ENCODE measurements at regions not wholly inside any gene's neighbourhood (a gene's known extent, or its start where the extent isn't known, plus 50 kb on each side); places are given as distances from the start of the nearest gene placed in this dataset.
"Not testable (repeated sequence)": the region's sequence is repeated elsewhere in the genome, so short reads cannot be mapped to it uniquely, and the experiment has no call there.

DNA sequence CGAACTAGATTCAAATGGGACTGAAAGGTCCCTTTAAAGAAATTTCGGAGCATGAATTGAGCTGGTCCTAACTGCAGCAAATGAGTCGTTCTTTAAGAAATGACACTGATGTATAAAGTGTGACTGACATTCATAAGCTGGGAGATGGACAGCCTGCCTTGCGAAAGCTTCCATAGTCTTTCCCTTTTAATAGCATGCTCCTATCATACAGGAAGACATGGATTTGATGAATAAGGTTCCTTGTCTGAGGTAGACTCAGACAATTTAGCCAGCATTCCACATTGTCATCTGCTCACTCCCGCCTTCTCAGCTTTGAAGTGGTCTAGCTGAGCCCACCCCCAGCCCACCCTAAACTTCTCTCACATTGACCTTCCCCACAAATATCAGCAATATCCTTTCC lies 264.9 kb downstream of the TSN start:
- peak; percentile 14 for DNase-seq (ENCODE audit: low spot score)

DNA sequence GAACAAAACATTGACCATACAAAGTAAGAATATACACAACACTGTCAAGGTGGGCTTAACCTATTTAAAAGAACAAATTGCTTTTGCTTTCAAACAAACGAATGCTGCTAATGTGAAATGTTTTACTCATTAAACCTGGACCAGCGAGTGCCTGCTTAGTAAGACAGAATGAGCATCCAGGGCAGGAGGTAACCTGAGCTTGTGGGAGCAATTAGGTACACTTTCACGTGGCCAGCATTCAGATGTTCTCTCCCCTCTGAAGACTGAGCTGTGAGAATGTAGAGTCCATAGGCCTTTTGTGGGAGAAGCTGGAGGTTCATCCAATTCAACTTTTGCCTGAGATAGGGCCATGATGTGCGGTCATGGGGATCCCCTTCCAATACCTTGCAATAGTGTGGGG lies 266.5 kb downstream of the TSN start:
- no peak for DNase-seq (ENCODE audit: low spot score)

DNA sequence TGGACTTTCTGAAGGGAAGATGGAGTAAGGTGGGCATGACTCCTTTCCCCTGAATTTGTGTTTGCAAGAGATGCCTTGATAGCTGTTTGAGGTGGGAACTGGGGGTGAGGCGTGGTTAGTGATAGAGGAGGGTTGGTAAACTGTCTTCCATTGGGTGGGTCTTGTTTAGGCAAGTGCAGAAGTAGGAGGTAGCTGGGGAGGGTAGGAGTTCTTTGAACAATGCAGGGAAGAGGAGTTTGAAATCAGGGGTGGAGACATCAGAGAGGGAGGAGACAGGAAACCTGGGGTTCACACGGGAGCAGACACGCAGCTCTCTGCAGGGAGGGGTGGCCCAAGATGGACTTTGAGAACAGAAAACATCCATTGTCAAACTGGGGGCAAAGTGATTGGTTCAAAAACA lies 267.1 kb downstream of the TSN start:
- DNase-seq (ENCODE audit: low spot score) = no peak

DNA sequence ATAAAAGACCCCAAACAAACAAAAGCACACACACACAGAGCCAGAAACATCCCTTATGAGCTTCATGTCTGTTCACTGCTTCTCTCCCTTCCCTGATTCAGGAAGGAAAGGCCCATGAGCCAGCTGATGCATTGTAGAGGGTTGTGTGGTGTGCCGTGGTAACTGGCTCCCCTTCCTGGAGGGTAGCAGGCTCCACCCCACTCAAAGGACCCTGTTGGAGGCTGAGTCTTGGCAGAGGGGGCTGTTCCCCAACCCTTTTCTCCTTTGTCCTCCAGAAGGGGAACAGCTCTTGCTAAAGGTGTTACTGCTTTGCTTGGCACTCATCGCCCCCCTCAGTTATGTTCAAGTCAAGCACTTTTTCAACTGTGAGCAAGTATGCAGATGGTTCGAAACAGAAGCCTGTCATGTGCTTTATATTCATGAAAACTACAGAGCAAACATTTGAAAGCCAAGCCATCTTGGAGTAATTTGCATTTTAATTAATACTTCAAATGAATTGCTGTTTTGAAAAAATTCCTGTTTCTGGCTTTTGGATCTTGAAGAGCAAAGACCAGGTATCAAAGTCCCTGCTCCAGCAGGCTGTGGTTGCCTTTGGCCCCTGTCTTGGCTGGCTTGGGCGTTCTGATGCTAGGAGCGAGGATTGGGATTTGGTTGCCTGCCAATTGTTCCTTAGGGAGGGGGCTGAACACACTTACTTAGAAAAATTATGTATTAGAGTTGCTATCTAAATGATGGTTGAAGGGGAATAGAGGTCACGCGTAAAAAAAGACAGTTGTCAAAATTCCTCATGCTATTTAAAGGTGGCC lies 267.8 kb downstream of the TSN start:
- no peak for DNase-seq (ENCODE audit: low spot score)

DNA sequence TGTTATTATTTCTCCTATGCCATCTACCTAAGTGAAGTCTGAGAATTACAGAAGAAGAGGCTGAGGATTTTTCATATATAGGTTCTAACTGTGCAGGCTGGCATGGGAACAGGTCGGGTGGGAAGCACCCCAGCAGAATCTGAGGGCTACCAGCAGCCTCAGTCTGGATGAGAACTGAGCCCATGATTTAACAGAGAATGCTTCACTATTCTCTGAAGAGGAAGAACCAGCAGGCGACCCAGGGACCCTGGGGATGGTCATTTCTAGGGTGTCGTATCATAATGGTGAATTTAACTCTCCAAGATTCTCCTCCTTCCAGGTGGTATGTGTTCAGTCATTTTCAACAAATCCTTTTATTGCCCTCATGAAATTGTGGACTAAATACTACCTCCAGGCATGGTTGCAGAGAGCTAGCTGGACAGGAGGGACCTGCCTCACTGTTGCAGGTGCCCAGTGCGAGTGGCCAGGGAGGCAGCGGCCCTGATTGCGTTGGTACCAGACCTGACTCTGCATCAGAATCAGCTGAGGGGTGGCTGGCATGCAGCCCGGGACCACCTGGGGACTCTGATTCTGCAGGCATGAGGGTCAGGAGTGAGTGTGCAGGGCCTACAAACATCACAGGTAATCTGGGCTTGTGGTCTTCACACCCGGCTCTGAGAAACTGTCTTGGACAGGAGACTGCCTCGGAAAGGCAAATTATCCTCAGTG lies 272.2 kb downstream of the TSN start:
- DNase-seq (ENCODE audit: low spot score) = no peak

DNA sequence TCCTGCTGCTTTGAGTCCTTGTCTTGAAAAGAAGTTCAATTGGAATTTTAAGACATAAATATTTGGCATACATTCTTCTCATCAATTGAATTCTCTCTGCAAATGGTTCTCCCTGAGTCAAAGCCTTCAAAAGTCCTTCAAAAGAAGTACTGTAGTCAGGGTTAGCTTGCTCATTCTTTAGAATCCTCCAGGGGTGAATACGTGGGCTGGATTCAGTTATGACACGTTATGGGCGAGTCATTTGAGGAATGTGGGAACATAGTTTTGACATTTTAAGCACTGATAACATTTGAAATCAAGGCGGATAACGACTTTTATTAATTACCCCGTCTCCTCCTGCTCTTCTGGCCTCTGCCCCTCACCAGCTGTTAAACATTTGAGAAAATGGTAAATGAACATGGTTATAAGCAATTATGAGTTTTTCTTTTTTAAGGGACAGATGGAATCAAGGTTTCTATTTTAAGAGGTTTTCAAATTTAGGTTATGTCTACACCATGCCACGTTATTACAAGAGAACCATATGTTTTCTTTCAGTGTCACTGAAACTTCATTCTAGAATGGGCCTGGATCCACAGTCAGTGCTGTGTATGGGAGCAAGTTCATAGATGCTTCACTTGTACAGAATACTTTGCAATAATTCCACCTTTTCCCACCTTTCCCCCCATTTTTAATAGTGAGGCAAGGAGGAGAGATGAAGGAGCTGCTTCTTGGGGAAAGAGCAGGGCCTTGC lies 273.1 kb downstream of the TSN start:
- peak; percentile 53 for DNase-seq (ENCODE audit: low spot score)

DNA sequence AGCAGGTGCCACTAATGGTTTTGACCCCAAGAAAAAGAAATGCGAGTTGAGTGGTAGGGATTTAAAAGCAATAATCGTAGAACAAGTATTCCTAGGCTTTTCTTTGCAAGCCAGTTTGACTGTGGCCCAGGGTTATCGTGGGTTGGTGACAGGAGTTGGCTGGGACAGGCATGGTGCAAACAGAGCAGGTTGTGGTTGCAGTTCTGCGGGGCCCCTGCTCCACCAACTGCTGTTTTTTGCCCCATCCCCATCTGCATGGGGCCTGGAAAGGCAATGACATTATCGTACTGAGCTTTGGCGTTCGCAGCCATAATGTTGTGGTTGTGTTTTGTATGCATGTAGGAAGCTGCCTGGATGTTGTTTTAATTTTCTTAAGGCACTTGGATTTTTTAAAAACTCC lies 274.0 kb downstream of the TSN start:
- no peak for DNase-seq (ENCODE audit: low spot score)

DNA sequence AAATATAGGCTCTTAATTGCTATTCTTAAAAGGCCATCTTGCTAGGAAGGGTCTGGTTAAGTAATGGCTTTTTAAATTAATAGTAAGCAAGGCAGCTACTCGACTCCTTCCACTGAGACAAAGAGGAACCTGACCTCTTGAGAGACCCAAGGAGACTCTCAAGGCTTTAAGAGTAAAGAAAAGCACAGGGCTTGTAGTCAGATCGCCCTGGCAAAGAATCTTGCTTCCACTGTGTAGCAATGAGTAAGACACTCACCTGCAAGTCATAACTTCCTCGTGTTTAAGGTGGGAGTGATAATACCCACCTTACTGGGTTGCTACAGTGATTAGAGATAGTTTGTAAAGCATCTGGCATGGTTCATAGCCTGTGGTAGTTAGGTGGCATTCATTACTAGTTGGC lies 274.5 kb downstream of the TSN start:
- no peak for DNase-seq (ENCODE audit: low spot score)

DNA sequence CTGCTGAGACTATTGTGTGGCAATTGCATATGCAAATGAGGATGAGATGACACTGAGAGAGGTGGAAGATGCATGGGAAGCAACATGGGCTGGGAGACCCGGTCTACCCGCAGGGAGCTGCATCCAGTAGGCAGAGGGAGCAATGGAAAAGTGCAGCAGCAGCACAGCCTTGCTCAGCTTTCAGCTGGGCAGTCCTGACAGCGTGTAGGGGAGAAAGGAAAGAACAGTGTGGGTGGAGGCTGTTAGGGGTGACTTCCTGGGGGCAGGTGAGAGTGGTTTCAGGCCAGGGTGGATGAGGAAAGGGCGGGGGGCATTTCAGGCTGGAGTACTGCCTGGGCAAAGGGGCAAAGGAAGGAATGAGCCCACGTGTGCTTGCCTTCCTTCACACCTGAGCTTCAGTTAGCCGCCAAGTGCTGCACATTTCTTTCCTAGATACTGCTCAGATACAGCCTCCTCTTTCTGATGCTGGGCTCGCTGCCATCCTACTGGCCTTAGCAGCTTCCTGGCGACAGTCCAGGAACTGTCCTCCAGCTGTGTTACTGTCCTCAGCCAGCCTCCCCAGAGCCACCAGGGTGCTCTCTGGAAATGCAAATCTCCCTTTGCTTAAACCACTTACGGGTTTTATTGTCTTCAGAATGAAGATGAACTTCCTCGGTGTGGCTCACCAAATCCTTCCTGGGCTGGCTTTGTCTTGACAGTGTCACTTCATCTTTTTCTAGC lies 276.3 kb downstream of the TSN start:
- DNase-seq (ENCODE audit: low spot score) = no peak

DNA sequence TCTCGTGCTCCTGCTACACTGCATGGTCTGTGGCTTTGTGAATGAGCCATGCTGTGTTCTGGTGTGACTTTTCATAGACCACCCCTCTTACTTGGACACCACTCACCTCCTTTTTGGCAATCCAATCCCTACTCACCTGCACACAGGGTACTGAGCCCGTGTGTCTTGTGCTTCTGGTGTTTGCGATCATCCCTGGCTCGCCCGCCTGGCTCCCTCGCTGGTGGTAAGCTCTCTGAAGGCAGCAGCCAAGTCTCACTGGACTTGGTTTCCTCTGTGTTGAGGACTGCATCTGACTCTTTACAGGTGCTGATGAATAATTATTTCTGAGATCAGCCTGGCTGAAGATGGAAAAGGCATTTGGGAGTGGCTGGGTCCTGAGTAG lies 276.8 kb downstream of the TSN start:
- DNase-seq (ENCODE audit: low spot score) = no peak

DNA sequence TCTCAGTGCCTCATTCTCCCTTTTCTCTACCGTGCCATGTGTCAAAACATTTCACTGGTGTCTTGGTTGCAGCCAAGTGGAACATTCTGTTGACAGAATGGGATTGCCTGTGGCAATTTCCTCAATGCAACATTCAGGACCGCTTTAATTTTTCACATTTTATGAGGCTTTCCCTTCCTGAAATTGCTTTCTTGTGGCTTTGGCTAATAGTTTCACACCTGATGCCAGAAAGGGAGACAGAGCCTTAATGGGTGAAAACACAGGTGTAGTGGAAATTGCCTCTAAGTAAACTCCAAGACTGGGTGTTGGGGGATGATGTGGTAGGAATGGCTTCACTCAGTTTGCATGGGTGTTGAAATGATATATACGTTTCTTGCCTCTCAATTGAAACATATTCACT lies 278.3 kb downstream of the TSN start:
- peak; percentile 59 for DNase-seq (ENCODE audit: low spot score)

DNA sequence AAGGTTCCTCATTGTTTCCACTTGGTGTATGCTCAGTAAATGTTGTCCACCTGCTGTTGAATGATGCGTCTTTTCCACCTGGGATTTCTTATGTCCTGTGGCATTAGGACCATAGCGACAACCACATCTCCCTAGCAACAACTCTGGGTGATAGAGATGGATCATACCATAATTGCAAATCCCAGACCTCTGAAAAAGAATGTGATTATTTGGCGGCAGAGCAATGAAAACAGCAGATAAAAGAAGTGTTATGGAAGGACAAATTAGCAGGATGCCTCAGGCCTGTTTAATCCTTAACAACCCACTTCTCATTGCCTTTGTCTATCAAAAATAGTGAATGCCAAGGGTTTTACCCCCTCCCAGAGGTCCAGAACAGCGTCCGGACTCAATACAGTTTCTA lies 278.9 kb downstream of the TSN start:
- DNase-seq (ENCODE audit: low spot score) = no peak

DNA sequence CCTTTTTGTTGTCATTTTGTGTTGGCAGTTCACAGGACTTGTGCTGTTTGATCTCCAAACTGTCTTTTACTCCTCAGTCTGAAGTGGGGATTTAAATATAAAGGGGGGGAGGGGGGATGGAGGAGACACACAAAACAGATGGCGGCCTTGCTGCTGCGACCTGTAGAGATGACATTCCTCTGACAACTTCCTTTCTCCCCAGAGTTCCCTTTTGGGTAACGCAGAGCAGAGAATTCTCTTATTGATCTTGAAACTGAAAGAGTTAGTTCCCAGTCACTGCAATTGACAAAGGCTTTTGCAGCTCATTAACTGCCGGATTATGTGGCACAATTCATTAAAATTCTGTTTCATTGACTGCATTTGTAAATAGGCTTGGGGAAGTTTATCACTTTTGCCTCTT lies 279.3 kb downstream of the TSN start:
- DNase-seq (ENCODE audit: low spot score) = no peak

DNA sequence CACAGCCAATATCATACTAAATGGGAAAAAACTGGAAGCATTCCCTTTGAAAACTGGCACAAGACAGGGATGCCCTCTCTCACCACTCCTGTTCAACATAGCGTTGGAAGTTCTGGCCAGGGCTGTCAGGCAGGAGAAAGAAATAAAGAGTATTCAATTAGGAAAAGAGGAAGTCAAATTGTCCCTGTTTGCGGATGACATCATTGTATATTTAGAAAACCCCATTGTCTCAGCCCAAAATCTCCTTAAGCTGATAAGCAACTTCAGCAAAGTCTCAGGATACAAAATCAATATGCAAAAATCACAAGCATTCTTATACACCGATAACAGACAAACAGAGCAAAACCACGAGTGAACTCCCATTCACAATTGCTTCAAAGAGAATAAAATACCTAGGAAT lies 283.4 kb downstream of the TSN start:
- DNase-seq (ENCODE audit: low spot score) = not testable (repeated sequence)

DNA sequence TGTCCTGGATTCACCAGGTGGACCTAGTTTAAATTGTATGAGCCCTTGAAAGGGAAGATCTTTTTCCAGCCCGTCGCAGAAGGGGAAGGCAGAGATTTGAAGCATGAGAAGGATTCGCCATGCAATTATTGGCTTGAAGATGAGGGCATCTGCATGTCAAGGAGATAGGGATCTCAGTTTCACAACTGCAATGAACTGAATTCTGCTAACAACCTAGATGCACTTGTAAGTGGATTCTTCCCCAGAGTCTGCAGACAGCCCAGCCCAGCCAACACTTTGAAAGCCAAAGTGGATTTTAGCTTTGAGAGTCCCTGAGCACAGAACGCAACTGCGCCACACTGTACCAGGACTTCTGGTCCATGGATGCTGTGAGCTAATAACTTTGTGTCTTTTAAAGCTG lies 286.0 kb downstream of the TSN start:
- DNase-seq (ENCODE audit: low spot score) = no peak

DNA sequence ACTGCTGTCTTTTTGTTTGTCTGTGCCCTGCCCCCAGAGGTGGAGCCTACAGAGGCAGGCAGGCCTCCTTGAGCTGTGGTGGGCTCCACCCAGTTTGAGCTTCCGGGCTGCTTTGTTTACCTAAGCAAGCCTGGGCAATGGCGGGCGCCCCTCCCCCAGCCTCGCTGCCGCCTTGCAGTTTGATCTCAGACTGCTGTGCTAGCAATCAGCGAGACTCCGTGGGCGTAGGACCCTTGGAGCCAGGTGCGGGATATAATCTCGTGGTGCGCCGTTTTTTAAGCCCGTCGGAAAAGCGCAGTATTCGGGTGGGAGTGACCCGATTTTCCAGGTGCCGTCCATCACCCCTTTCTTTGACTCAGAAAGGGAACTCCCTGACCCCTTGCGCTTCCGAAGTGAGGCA lies 296.2 kb downstream of the TSN start:
- not testable (repeated sequence) for DNase-seq (ENCODE audit: low spot score)

DNA sequence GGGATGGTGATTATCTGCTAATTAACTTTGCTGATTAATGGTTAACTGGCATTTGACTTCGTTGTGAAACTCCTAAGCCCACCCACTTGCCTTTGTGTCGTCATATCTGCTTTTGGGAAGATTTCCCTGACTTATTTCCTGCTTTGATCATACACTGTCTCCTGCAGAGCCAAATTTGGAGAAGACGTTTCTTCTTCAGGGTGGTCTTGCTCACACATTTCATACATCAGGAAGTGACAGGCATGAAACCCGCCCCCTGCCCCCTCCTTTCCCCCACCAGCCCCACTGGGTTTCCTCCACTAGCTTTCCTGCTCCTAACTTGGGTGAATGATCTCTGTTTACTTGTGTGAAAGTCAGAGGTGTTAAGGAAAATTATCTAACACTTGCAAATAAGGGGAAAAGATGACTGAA lies 300.1 kb downstream of the TSN start:
- DNase-seq (ENCODE audit: low spot score) = no peak

DNA sequence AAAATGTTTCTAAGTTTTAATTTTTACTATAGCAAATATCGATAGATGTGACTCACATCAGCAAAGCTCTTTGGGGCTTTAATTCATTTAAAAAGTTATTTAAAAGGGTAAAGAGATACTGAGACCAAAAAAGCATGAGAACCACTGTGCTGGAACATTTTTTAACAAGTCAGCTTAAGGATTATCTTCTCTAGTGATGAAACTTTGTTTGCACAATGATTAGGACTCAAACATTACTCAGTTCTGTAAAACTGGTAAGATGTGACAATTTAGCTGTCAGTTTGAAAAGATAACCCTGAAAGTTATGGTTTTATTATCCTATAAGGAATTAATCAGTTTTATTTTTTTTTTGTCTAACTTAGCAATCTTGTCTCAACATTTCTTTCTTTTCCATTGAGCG lies 301.4 kb downstream of the TSN start:
- no peak for DNase-seq (ENCODE audit: low spot score)

DNA sequence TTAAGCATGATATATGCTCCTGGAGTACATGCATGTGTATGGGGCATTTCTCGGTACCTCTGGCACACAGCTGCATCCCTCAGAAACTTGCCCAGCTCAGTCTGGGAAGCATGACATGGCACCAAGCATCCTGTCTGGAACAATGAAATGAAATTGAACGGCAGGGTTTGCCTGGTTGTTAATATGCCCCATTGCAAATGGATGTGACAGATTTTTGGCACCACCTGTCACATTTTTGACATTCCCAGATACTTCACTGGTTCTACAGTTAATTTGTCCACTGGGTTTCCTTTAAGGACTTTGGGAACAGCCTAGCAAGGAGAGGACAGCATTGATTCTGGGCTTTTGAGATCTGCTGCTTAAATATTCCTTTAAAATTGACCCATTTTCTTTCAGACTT lies 305.8 kb downstream of the TSN start:
- DNase-seq (ENCODE audit: low spot score) = no peak

DNA sequence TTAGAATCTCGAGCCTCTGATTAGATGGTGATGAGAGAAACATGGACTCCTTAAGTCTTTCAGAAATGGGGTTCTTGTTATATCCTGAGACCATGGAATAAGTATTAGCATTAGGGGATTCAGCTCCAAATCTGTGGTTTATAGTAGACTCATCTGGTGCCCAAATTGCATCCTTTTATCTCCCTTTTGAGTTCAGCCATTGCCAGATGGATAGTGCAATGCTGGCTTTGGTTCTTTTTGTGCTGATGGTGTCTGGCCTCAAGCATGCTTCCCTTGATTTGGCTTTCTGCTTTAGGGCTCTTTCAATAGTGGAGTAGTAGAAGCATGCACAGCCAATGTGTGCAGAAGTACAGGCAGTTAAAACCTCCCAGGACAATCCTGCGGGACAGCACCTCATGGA lies 306.4 kb downstream of the TSN start:
- DNase-seq (ENCODE audit: low spot score) = no peak

DNA sequence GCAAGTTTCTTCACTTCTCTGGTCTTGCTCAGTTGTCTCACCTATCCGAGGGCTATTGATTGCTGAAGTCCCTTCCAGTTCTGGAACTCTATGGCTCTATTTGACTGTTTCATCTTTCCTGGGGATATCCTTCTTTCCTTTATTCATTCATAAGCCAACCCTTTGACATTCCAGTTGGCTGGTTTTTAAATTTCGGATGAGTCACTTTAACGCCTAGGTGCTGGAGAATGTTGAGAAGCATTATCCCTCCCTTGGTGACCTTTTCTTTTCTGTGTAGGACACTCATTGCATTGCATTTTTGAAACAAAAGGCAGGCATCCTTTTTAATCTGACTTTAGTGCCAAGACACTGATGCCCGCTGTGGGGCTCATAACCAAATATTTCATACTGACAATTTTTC lies 307.1 kb downstream of the TSN start:
- no peak for DNase-seq (ENCODE audit: low spot score)

DNA sequence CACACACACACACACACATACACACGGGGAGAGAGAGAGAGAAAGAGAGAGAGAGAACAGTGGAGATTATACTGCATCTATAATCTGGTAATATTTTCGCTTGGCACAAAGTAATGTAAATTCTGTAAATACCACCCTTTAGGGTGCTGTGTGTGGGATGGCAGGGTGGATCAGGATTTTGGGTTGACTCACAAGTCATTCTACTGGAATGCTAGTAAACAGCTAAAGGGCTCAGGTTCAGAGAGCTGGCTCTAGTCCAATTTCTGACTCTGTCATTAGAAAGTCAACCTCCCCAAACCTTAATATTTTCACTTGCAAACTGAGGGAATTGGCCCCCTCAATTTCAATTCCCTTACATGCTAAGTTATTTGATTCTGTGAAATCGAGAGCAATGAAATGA lies 308.3 kb downstream of the TSN start:
- DNase-seq (ENCODE audit: low spot score) = no peak

All from SW480 (cell line).